ENCODE measurements at regions not wholly inside any gene's neighbourhood (a gene's known extent, or its start where the extent isn't known, plus 50 kb on each side); places are given as distances from the start of the nearest gene placed in this dataset.

DNA sequence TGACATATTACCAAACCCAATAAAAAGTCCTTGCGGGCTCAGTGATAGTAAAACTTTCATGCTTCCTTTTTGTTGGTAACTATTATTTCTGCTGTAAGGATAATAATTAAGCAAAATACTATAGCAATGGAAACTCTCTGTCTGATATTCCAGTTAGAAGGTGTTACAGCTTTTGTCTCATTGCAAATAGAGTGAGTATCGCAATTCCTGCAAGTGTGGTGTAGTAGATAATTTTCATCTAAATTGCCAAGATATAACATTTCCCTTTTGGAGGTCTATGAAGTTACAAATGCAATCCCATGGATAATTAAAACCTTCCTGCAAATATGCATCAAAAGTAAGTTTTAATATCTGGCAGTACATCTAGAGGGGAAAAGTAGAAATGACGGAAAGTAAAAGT, 88.7 kb upstream of the CD93 start:
- TF ChIP-seq ZNF777 (tag by site-specific recombination; IDR thresholded peaks at IDR 0.05; ENCODE audit: borderline replicate concordance) (no peak), ZNF391 (tag by site-specific recombination; IDR thresholded peaks at IDR 0.05; ENCODE audit: borderline replicate concordance, low read depth) (no peak), ZNF292 (tag by site-specific recombination; IDR thresholded peaks at IDR 0.05; ENCODE audit: borderline replicate concordance, low read depth) (no peak), GLI4 (tag by site-specific recombination; IDR thresholded peaks at IDR 0.05) (no peak), ZNF146 (tag by site-specific recombination; IDR thresholded peaks at IDR 0.05) (no peak), PRDM1 (tag by site-specific recombination; IDR thresholded peaks at IDR 0.05) (no peak), SP7 (tag by site-specific recombination; IDR thresholded peaks at IDR 0.05) (no peak), ZNF112 (tag by site-specific recombination; IDR thresholded peaks at IDR 0.05) (no peak), ZBTB21 (tag by site-specific recombination; IDR thresholded peaks at IDR 0.05) (no peak), ZNF174 (tag by site-specific recombination; IDR thresholded peaks at IDR 0.05) (no peak)
- TF ChIP-seq, protein P1, sequence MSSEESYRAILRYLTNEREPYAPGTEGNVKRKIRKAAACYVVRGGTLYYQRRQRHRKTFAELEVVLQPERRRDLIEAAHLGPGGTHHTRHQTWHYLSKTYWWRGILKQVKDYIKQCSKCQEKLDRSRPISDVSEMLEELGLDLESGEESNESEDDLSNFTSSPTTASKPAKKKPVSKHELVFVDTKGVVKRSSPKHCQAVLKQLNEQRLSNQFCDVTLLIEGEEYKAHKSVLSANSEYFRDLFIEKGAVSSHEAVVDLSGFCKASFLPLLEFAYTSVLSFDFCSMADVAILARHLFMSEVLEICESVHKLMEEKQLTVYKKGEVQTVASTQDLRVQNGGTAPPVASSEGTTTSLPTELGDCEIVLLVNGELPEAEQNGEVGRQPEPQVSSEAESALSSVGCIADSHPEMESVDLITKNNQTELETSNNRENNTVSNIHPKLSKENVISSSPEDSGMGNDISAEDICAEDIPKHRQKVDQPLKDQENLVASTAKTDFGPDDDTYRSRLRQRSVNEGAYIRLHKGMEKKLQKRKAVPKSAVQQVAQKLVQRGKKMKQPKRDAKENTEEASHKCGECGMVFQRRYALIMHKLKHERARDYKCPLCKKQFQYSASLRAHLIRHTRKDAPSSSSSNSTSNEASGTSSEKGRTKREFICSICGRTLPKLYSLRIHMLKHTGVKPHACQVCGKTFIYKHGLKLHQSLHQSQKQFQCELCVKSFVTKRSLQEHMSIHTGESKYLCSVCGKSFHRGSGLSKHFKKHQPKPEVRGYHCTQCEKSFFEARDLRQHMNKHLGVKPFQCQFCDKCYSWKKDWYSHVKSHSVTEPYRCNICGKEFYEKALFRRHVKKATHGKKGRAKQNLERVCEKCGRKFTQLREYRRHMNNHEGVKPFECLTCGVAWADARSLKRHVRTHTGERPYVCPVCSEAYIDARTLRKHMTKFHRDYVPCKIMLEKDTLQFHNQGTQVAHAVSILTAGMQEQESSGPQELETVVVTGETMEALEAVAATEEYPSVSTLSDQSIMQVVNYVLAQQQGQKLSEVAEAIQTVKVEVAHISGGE (tag by site-specific recombination; conservative IDR thresholded peaks at IDR 0.05; ENCODE audit: low read depth) = no peak
- TF ChIP-seq, protein P2, sequence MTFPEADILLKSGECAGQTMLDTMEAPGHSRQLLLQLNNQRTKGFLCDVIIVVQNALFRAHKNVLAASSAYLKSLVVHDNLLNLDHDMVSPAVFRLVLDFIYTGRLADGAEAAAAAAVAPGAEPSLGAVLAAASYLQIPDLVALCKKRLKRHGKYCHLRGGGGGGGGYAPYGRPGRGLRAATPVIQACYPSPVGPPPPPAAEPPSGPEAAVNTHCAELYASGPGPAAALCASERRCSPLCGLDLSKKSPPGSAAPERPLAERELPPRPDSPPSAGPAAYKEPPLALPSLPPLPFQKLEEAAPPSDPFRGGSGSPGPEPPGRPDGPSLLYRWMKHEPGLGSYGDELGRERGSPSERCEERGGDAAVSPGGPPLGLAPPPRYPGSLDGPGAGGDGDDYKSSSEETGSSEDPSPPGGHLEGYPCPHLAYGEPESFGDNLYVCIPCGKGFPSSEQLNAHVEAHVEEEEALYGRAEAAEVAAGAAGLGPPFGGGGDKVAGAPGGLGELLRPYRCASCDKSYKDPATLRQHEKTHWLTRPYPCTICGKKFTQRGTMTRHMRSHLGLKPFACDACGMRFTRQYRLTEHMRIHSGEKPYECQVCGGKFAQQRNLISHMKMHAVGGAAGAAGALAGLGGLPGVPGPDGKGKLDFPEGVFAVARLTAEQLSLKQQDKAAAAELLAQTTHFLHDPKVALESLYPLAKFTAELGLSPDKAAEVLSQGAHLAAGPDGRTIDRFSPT (tag by site-specific recombination; IDR thresholded peaks at IDR 0.05) = no peak
- Histone ChIP-seq H3K36me3 (ENCODE audit: control insufficient read depth in 2 of 2, insufficient read depth in 1 of 2, low read length in 2 of 2) (no peaks in the 10 kb centered on the region), H3K9me3 (ENCODE audit: control insufficient read depth, insufficient read depth, low read depth, low read length) (no peaks in the 10 kb centered on the region), H3K4me3 (ENCODE audit: low read depth, low read length) (no peak overlapping the region), H3K4me1 (ENCODE audit: control insufficient read depth, insufficient read depth, low read length) (no peaks in the 10 kb centered on the region), H3K27ac (ENCODE audit: extremely low read depth, low read depth, low read length) (no peak overlapping the region)
- ChIA-PET CTCF (interaction anchor here (0.7 kb wide), 1 partner anchor 848 kb away, joined by 4 read pairs; no protein-coding TSS in a partner anchor), POLR2A (no interaction called here)

DNA sequence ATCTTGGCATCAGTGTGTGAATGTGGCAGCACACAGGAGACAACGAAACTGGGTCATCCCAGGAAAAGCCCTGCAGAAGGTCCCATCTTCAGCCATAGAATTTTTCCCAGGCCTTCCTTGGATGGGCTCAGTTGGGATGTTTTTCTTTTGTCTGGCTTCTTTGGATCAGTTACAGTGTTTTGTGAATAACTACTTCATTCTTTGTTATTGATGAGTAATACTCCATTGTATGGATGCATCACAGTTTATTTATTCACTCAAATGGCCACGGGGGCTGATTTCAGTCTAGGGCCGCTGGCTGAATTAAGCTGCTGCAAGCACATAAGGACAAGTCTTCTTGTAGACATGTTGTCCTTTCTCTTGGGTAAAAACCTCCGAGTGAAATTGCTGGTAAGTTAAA, 81.3 kb upstream of the CD93 start:
- H3K4me3 ChIP-seq (ENCODE audit: low read depth, low read length) = no peak overlapping the region
- POLR2A ChIA-PET = no interaction called here
- CTCF ChIA-PET = no interaction called here
- no peaks in the 10 kb centered on the region for H3K36me3 ChIP-seq (ENCODE audit: control insufficient read depth in 2 of 2, insufficient read depth in 1 of 2, low read length in 2 of 2)
- no peak for TF ChIP-seq WT1 (tag by site-specific recombination; IDR thresholded peaks at IDR 0.05)
- TF ChIP-seq ZNF391 (tag by site-specific recombination; IDR thresholded peaks at IDR 0.05; ENCODE audit: borderline replicate concordance, low read depth) = no peak
- H3K4me1 ChIP-seq (ENCODE audit: control insufficient read depth, insufficient read depth, low read length) = no peaks in the 10 kb centered on the region
- H3K9me3 ChIP-seq (ENCODE audit: control insufficient read depth, insufficient read depth, low read depth, low read length) = no peaks in the 10 kb centered on the region
- no peak overlapping the region for H3K27ac ChIP-seq (ENCODE audit: extremely low read depth, low read depth, low read length)

DNA sequence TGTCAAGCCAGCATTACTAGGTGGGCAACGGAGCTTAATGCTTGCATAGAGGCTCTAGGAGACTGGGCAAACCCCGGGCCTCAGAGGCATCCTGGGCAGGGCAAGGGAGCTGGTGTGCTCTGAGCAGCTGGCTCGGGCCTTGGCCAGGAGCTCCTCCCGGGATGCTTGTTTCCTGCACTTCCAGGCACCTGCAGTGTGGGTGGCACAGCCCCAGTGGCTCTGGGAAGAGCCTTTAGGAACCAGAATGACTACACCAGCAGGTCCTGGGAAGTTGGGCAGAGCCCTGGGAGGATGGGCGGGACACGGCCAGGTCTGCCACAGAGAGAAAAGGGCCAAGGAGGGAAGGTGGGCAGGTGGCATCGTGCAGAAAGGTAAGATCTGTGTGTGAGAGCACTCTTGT, 80.4 kb upstream of the CD93 start:
- ChIA-PET CTCF (interaction anchor here (0.5 kb wide), 1 partner anchor 9 kb away, joined by 3 read pairs; no protein-coding TSS in a partner anchor), POLR2A (no interaction called here)
- Histone ChIP-seq H3K36me3 (ENCODE audit: control insufficient read depth in 2 of 2, insufficient read depth in 1 of 2, low read length in 2 of 2) (no peaks in the 10 kb centered on the region), H3K4me1 (ENCODE audit: control insufficient read depth, insufficient read depth, low read length) (no peaks in the 10 kb centered on the region), H3K4me3 (ENCODE audit: low read depth, low read length) (no peak overlapping the region), H3K9me3 (ENCODE audit: control insufficient read depth, insufficient read depth, low read depth, low read length) (no peaks in the 10 kb centered on the region), H3K27ac (ENCODE audit: extremely low read depth, low read depth, low read length) (no peak overlapping the region)
- TF ChIP-seq SP2 (tag by site-specific recombination; IDR thresholded peaks at IDR 0.05) (no peak), ZBTB8A (tag by site-specific recombination; IDR thresholded peaks at IDR 0.05) (no peak), SP3 (tag by site-specific recombination; IDR thresholded peaks at IDR 0.05) (no peak), ZNF626 (tag by site-specific recombination; IDR thresholded peaks at IDR 0.05) (no peak), ZNF777 (tag by site-specific recombination; IDR thresholded peaks at IDR 0.05; ENCODE audit: borderline replicate concordance) (no peak), SP7 (tag by site-specific recombination; IDR thresholded peaks at IDR 0.05) (no peak), GLIS1 (tag by site-specific recombination; IDR thresholded peaks at IDR 0.05) (no peak), ZNF660 (tag by site-specific recombination; IDR thresholded peaks at IDR 0.05) (no peak), HOXD13 (CRISPR knock-in tag; IDR thresholded peaks at IDR 0.05; ENCODE audit: borderline replicate concordance) (no peak), ZNF335 (tag by site-specific recombination; conservative IDR thresholded peaks at IDR 0.05) (no peak)
- TF ChIP-seq, protein P3, sequence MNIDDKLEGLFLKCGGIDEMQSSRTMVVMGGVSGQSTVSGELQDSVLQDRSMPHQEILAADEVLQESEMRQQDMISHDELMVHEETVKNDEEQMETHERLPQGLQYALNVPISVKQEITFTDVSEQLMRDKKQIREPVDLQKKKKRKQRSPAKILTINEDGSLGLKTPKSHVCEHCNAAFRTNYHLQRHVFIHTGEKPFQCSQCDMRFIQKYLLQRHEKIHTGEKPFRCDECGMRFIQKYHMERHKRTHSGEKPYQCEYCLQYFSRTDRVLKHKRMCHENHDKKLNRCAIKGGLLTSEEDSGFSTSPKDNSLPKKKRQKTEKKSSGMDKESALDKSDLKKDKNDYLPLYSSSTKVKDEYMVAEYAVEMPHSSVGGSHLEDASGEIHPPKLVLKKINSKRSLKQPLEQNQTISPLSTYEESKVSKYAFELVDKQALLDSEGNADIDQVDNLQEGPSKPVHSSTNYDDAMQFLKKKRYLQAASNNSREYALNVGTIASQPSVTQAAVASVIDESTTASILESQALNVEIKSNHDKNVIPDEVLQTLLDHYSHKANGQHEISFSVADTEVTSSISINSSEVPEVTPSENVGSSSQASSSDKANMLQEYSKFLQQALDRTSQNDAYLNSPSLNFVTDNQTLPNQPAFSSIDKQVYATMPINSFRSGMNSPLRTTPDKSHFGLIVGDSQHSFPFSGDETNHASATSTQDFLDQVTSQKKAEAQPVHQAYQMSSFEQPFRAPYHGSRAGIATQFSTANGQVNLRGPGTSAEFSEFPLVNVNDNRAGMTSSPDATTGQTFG (tag by site-specific recombination; IDR thresholded peaks at IDR 0.05; ENCODE audit: borderline replicate concordance) = no peak
- TF ChIP-seq, protein P4, sequence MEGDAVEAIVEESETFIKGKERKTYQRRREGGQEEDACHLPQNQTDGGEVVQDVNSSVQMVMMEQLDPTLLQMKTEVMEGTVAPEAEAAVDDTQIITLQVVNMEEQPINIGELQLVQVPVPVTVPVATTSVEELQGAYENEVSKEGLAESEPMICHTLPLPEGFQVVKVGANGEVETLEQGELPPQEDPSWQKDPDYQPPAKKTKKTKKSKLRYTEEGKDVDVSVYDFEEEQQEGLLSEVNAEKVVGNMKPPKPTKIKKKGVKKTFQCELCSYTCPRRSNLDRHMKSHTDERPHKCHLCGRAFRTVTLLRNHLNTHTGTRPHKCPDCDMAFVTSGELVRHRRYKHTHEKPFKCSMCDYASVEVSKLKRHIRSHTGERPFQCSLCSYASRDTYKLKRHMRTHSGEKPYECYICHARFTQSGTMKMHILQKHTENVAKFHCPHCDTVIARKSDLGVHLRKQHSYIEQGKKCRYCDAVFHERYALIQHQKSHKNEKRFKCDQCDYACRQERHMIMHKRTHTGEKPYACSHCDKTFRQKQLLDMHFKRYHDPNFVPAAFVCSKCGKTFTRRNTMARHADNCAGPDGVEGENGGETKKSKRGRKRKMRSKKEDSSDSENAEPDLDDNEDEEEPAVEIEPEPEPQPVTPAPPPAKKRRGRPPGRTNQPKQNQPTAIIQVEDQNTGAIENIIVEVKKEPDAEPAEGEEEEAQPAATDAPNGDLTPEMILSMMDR (tag by site-specific recombination; IDR thresholded peaks at IDR 0.05) = no peak
